ENCODE measurements at regions not wholly inside any gene's neighbourhood (a gene's known extent, or its start where the extent isn't known, plus 50 kb on each side); places are given as distances from the start of the nearest gene placed in this dataset.
A peak's percentile ranks its signal among the peaks of the same experiment; 100 is the strongest.
"Not testable (repeated sequence)": the region's sequence is repeated elsewhere in the genome, so short reads cannot be mapped to it uniquely, and the experiment has no call there.

- DNase-seq, result no peak
Measured at GRCh38 chr9:90132866-90133265, 509.8 kb downstream of the DIRAS2 start.

- DNase-seq, result peak; percentile 85
Measured at GRCh38 chr9:90137801-90138200, 504.8 kb downstream of the DIRAS2 start.

GRCh38 chr9:90140131-90140818, 502.3 kb downstream of the DIRAS2 start:
- no peak for DNase-seq

- DNase-seq, result peak; percentile 73
Measured at GRCh38 chr9:90141723-90142122, 500.9 kb downstream of the DIRAS2 start.

GRCh38 chr9:90142580-90142979, 500.0 kb downstream of the DIRAS2 start:
- peak; percentile 95 for DNase-seq

GRCh38 chr9:90147426-90147825, 495.2 kb downstream of the DIRAS2 start:
- no peak for DNase-seq

- DNase-seq, result no peak
Measured at GRCh38 chr9:90156318-90156717, 486.3 kb downstream of the DIRAS2 start.

- no peak for DNase-seq
Measured at GRCh38 chr9:90162326-90162725, 480.3 kb downstream of the DIRAS2 start.

GRCh38 chr9:90162819-90163218, 479.8 kb downstream of the DIRAS2 start:
- DNase-seq, result no peak

- DNase-seq, result no peak
Measured at GRCh38 chr9:90165281-90165680, 477.3 kb downstream of the DIRAS2 start.

- DNase-seq, result not testable (repeated sequence)
Measured at GRCh38 chr9:90166374-90166773, 476.2 kb downstream of the DIRAS2 start.

GRCh38 chr9:90167914-90168313, 474.7 kb downstream of the DIRAS2 start:
- peak; percentile 43 for DNase-seq

GRCh38 chr9:90169490-90169889, 473.1 kb downstream of the DIRAS2 start:
- DNase-seq, result peak; percentile 86

- not testable (repeated sequence) for DNase-seq
Measured at GRCh38 chr9:90173935-90174334, 468.7 kb downstream of the DIRAS2 start.

GRCh38 chr9:90174346-90174745, 468.3 kb downstream of the DIRAS2 start:
- not testable (repeated sequence) for DNase-seq

GRCh38 chr9:90175257-90175656, 467.4 kb downstream of the DIRAS2 start:
- no peak for DNase-seq

GRCh38 chr9:90175865-90176264, 466.8 kb downstream of the DIRAS2 start:
- no peak for DNase-seq

GRCh38 chr9:90176901-90177300, 465.7 kb downstream of the DIRAS2 start:
- DNase-seq, result peak; percentile 97

- no peak for DNase-seq
Measured at GRCh38 chr9:90180381-90180780, 462.2 kb downstream of the DIRAS2 start.

- DNase-seq, result no peak
Measured at GRCh38 chr9:90188656-90189055, 454.0 kb downstream of the DIRAS2 start.

GRCh38 chr9:90189306-90189705, 453.3 kb downstream of the DIRAS2 start:
- no peak for DNase-seq

- not testable (repeated sequence) for DNase-seq
Measured at GRCh38 chr9:90192465-90192864, 450.2 kb downstream of the DIRAS2 start.

- DNase-seq, result no peak
Measured at GRCh38 chr9:90198956-90199355, 443.7 kb downstream of the DIRAS2 start.

- DNase-seq, result no peak
Measured at GRCh38 chr9:90201766-90202165, 440.9 kb downstream of the DIRAS2 start.

- no peak for DNase-seq
Measured at GRCh38 chr9:90204128-90204831, 438.3 kb downstream of the DIRAS2 start.

Measured in NCI-H510A treated with DMSO at 0.1 percent for 48 hours (cell line).